ENCODE measurements at regions not wholly inside any gene's neighbourhood (a gene's known extent, or its start where the extent isn't known, plus 50 kb on each side); places are given as distances from the start of the nearest gene placed in this dataset.
A peak's percentile ranks its signal among the peaks of the same experiment; 100 is the strongest.

- TF ChIP-seq ETS1 (IDR thresholded peaks at IDR 0.05) (no peak), ZNF114 (CRISPR knock-in tag; IDR thresholded peaks at IDR 0.05) (no peak), ZNF331 (CRISPR knock-in tag; IDR thresholded peaks at IDR 0.05; ENCODE audit: low read depth) (no peak), EZH2 (IDR thresholded peaks at IDR 0.05; ENCODE audit: low read depth, unreplicated experiment) (no peak), EZH2phosphoT487 (IDR thresholded peaks at IDR 0.05; ENCODE audit: unreplicated experiment) (no peak), CTCF (conservative IDR thresholded peaks at IDR 0.05; ENCODE audit: low read depth in 2 of 2) (no peak), POLR2AphosphoS5 (IDR thresholded peaks at IDR 0.05; ENCODE audit: low read depth) (no peak), JUNB (IDR thresholded peaks at IDR 0.05; ENCODE audit: unreplicated experiment) (no peak)
Measured at GRCh38 chrX:10048707-10049106, 81.5 kb downstream of the CLDN34 start (continued).

DNA sequence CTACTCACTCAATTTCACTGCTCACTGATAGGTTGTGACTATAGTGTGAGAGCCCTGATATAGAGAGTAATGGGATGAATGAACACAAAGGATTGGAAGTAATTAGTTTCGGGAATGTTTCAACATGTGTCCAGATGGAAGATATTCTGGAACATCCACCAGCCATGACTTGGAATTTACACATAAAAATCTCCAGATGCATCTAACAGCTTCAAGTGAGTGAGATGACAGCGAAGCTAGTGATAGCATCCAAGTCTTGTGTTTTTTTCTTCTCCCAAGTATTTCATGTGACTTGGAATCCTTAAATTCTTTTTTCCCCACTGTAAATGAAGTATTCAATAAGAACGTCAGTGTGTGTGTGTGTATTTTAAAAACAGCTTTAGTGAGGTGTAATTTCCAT is 82.1 kb downstream of the CLDN34 start:
- H3K4me1 ChIP-seq (ENCODE audit: insufficient read depth), result peaks cover 31% of the 10 kb centered on the region
- no peak for DNase-seq (ENCODE audit: low spot score)
- TF ChIP-seq CREB1 (CRISPR knock-in tag; IDR thresholded peaks at IDR 0.05; ENCODE audit: low read depth) (no peak), ETS1 (IDR thresholded peaks at IDR 0.05) (no peak), ZNF331 (CRISPR knock-in tag; IDR thresholded peaks at IDR 0.05; ENCODE audit: low read depth) (no peak), ZNF114 (CRISPR knock-in tag; IDR thresholded peaks at IDR 0.05) (no peak), NANOG (IDR thresholded peaks at IDR 0.05; ENCODE audit: borderline replicate concordance) (no peak), ZNF462 (CRISPR knock-in tag; IDR thresholded peaks at IDR 0.05) (no peak)
- TF ChIP-seq, protein P1, sequence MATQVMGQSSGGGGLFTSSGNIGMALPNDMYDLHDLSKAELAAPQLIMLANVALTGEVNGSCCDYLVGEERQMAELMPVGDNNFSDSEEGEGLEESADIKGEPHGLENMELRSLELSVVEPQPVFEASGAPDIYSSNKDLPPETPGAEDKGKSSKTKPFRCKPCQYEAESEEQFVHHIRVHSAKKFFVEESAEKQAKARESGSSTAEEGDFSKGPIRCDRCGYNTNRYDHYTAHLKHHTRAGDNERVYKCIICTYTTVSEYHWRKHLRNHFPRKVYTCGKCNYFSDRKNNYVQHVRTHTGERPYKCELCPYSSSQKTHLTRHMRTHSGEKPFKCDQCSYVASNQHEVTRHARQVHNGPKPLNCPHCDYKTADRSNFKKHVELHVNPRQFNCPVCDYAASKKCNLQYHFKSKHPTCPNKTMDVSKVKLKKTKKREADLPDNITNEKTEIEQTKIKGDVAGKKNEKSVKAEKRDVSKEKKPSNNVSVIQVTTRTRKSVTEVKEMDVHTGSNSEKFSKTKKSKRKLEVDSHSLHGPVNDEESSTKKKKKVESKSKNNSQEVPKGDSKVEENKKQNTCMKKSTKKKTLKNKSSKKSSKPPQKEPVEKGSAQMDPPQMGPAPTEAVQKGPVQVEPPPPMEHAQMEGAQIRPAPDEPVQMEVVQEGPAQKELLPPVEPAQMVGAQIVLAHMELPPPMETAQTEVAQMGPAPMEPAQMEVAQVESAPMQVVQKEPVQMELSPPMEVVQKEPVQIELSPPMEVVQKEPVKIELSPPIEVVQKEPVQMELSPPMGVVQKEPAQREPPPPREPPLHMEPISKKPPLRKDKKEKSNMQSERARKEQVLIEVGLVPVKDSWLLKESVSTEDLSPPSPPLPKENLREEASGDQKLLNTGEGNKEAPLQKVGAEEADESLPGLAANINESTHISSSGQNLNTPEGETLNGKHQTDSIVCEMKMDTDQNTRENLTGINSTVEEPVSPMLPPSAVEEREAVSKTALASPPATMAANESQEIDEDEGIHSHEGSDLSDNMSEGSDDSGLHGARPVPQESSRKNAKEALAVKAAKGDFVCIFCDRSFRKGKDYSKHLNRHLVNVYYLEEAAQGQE (IDR thresholded peaks at IDR 0.05; ENCODE audit: unreplicated experiment), result no peak

More for the DNA sequence above, 82.1 kb downstream of the CLDN34 start:
- Mint-ChIP-seq H3K27me3 (ENCODE audit: insufficient read depth, low read depth, poor library complexity) (peaks cover 6% of the 10 kb centered on the region), H3K27ac (no peak overlapping the region), H3K36me3 (ENCODE audit: low read depth) (no peaks in the 10 kb centered on the region), H3K9me3 (no peaks in the 10 kb centered on the region), H3K4me3 (no peak overlapping the region), H3K4me1 (peaks cover 49% of the 10 kb centered on the region)
- Histone ChIP-seq H3K4me2 (no peak overlapping the region), H3F3A (replicated peaks; ENCODE audit: low read depth) (0 out of 2 replicates have a peak, but pooled peaks cover 4% of the 10 kb centered on the region), H2AFZ (no peak overlapping the region), H4K20me1 (replicated peaks; ENCODE audit: insufficient read depth) (no peaks in the 10 kb centered on the region), H3K27me3 (ENCODE audit: insufficient read depth) (no peaks in the 10 kb centered on the region), H3K9me2 (ENCODE audit: insufficient read depth) (no peaks in the 10 kb centered on the region), H3K27ac (ENCODE audit: low read depth) (peak overlapping the region; percentile 97; the same call in 1 of the 2 replicates), H3K79me2 (replicated peaks; ENCODE audit: insufficient read depth) (peaks cover 34% of the 10 kb centered on the region), H3K4me3 (no peak overlapping the region), H3K36me3 (ENCODE audit: insufficient read depth) (no peaks in the 10 kb centered on the region)
- ATAC-seq, result no peak

Measured in GM23338 (cell line).